H1 (cell line): ENCODE measurements at regions not wholly inside any gene's neighbourhood (a gene's known extent, or its start where the extent isn't known, plus 50 kb on each side); places are given as distances from the start of the nearest gene placed in this dataset.

Source experiments
- CTCF ChIA-PET: fragments of 300-600 bp; sonication (Branson Sonifier 250); formaldehyde crosslinking; loops from one replicate; lab custom pipeline; 2021; ENCODE audit not compliant: partially characterized antibody; lab: Charles Lee
- POLR2A ChIA-PET: fragments of 300-600 bp; sonication (Branson Sonifier 250); formaldehyde crosslinking; loops from one replicate; lab custom pipeline; 2021; ENCODE audit warnings: inconsistent platforms; ENCODE audit not compliant: partially characterized antibody; lab: Charles Lee
- DNase-seq, 2 experiments: peaks; one replicate each; pipeline versions ENCODE4 v3.0.0 to v3.0.0-alpha.2; 2010 to 2022; ENCODE audit warnings: low spot score in 2 of 2, low read depth in 1 of 2, mixed read lengths in 1 of 2
- FAIRE-seq: peaks from 2 replicates; lab custom pipeline; 2011; peaks lifted over from hg19 to GRCh38; lab: Jason Lieb, UNC
- H2AFZ ChIP-seq: 2 replicates; pipeline ENCODE4 v1.8.1; 2012; ENCODE audit warnings: low read length, inconsistent platforms
- H2AK5ac ChIP-seq: 2 replicates; pipeline ENCODE4 v1.6.1; 2013; ENCODE audit warnings: low read depth, low read length
- H2BK120ac ChIP-seq: replicated peaks from 2 replicates; pipeline ENCODE3; 2013; ENCODE audit warnings: low read depth, low read length, inconsistent platforms
- H2BK12ac ChIP-seq: 2 replicates; pipeline ENCODE4 v1.6.1; 2013; ENCODE audit warnings: low read depth, low read length
- H2BK15ac ChIP-seq: 2 replicates; pipeline ENCODE4 v1.6.1; 2013; ENCODE audit warnings: low read length
- H2BK20ac ChIP-seq: 2 replicates; pipeline ENCODE4 v1.6.1; 2013; ENCODE audit warnings: low read length
- H2BK5ac ChIP-seq: 2 replicates; pipeline ENCODE4 v1.6.1; 2013; ENCODE audit warnings: low read depth, low read length
- H3K14ac ChIP-seq: 2 replicates; pipeline ENCODE4 v1.6.1; 2013; ENCODE audit warnings: inconsistent platforms; ENCODE audit not compliant: insufficient read length
- H3K18ac ChIP-seq: 2 replicates; pipeline ENCODE4 v1.6.1; 2013; ENCODE audit warnings: low read length; ENCODE audit errors: extremely low read depth
- H3K23ac ChIP-seq: 2 replicates; pipeline ENCODE4 v1.6.1; 2013; ENCODE audit warnings: inconsistent platforms; ENCODE audit not compliant: insufficient read length
- H3K23me2 ChIP-seq: 2 replicates; pipeline ENCODE4 v1.6.1; 2013; ENCODE audit warnings: low read depth, low read length
- H3K27ac ChIP-seq: 2 replicates; pipeline ENCODE4 v1.6.1; 2011; ENCODE audit warnings: low read depth, low read length, inconsistent platforms
- H3K27me3 ChIP-seq, 4 experiments: replicated peaks in 1 of 4; 1 replicate in 1 of 4; 2 replicates in 3 of 4; pipeline versions ENCODE4 v1.6.1 to v1.8.1; 2011 to 2013; ENCODE audit warnings: low read length in 3 of 4, mild to moderate bottlenecking in 3 of 4, inconsistent platforms in 2 of 4, mixed read lengths in 2 of 4, moderate library complexity in 1 of 4; ENCODE audit not compliant: control insufficient read depth in 3 of 4, insufficient read depth in 3 of 4; ENCODE audit errors: extremely low read depth in 1 of 4
- H3K36me3 ChIP-seq, 4 experiments: 2 replicates each; pipeline versions ENCODE4 v1.6.1 to v1.8.1; 2011 to 2013; ENCODE audit warnings: mild to moderate bottlenecking in 4 of 4, low read length in 3 of 4, moderate library complexity in 2 of 4, control low read depth in 1 of 4, inconsistent platforms in 1 of 4; ENCODE audit not compliant: insufficient read depth in 4 of 4, control insufficient read depth in 2 of 4
- H3K4ac ChIP-seq: replicated peaks from 2 replicates; pipeline ENCODE3; 2013; ENCODE audit warnings: low read length, low read depth, mixed read lengths, inconsistent platforms; ENCODE audit not compliant: insufficient read length
- H3K4me1 ChIP-seq, 4 experiments: replicated peaks in 1 of 4; 1 replicate in 1 of 4; 2 replicates in 3 of 4; pipeline versions ENCODE4 v1.6.1 to v1.8.1; 2011 to 2013; ENCODE audit warnings: low read length in 3 of 4, inconsistent platforms in 2 of 4, mixed read lengths in 1 of 4; ENCODE audit not compliant: insufficient read depth in 4 of 4, control insufficient read depth in 3 of 4
- H3K4me2 ChIP-seq, 2 experiments: 2 replicates each; pipeline versions ENCODE4 v1.6.1 to v1.8.1; 2011 to 2013; ENCODE audit warnings: low read depth in 2 of 2, low read length in 2 of 2, control low read depth in 1 of 2, inconsistent platforms in 1 of 2, mild to moderate bottlenecking in 1 of 2; ENCODE audit not compliant: insufficient read depth in 1 of 2
- H3K4me3 ChIP-seq, 4 experiments: fragments of 200-600, 300-600 bp in 1 of 4; sonication (generic), shearing (Covaris generic), sonication (Bioruptor Twin) in 1 of 4; 2 replicates each; pipeline versions ENCODE4 v1.5.1 to v1.8.1; 2011 to 2016; ENCODE audit warnings: low read length in 4 of 4, low read depth in 3 of 4, control low read depth in 2 of 4, inconsistent platforms in 2 of 4, mild to moderate bottlenecking in 2 of 4, mixed read lengths in 1 of 4, moderate library complexity in 1 of 4; ENCODE audit not compliant: insufficient read depth in 2 of 4; ENCODE audit errors: extremely low read depth in 1 of 4
- H3K56ac ChIP-seq: replicated peaks from 2 replicates; pipeline ENCODE3; 2013; ENCODE audit warnings: low read depth, mild to moderate bottlenecking, mixed read lengths, low read length, inconsistent platforms; ENCODE audit not compliant: insufficient read length
- H3K79me1 ChIP-seq: 2 replicates; pipeline ENCODE4 v1.6.1; 2013; ENCODE audit warnings: low read depth, low read length, control low read depth
- H3K79me2 ChIP-seq, 2 experiments: 2 replicates each; pipeline versions ENCODE4 v1.6.1 to v1.8.1; 2012 to 2013; ENCODE audit warnings: low read length in 2 of 2, mild to moderate bottlenecking in 2 of 2, inconsistent platforms in 1 of 2; ENCODE audit not compliant: insufficient read depth in 2 of 2, control insufficient read depth in 1 of 2
- H3K9ac ChIP-seq, 4 experiments: replicated peaks in 1 of 4; 1 replicate in 1 of 4; 2 replicates in 3 of 4; pipeline versions ENCODE4 v1.6.1 to v1.8.1; 2011 to 2013; ENCODE audit warnings: low read depth in 3 of 4, low read length in 3 of 4, control low read depth in 2 of 4, mild to moderate bottlenecking in 2 of 4, moderate library complexity in 2 of 4, inconsistent platforms in 1 of 4; ENCODE audit errors: extremely low read depth in 1 of 4
- H3K9me3 ChIP-seq, 2 experiments: 2 replicates each; pipeline versions ENCODE4 v1.6.1 to v1.8.1; 2012 to 2013; ENCODE audit warnings: mild to moderate bottlenecking in 2 of 2, moderate library complexity in 2 of 2, control low read depth in 1 of 2, inconsistent platforms in 1 of 2, low read depth in 1 of 2, low read length in 1 of 2, mixed read lengths in 1 of 2; ENCODE audit not compliant: insufficient read depth in 2 of 2
- H4K20me1 ChIP-seq, 2 experiments: replicated peaks in 1 of 2; 2 replicates each; pipeline versions ENCODE3 to v1.8.1; 2011 to 2013; ENCODE audit warnings: inconsistent platforms in 2 of 2, low read length in 2 of 2, mild to moderate bottlenecking in 1 of 2; ENCODE audit not compliant: insufficient read depth in 2 of 2, control insufficient read depth in 1 of 2
- H4K5ac ChIP-seq: 2 replicates; pipeline ENCODE4 v1.6.1; 2013; ENCODE audit warnings: low read length, low read depth, mixed read lengths, inconsistent platforms; ENCODE audit not compliant: insufficient read length
- H4K8ac ChIP-seq: 2 replicates; pipeline ENCODE4 v1.8.0; 2013; ENCODE audit warnings: mild to moderate bottlenecking, moderate library complexity, low read length, inconsistent platforms; ENCODE audit not compliant: insufficient read depth; ENCODE audit errors: extremely low read depth
- H4K91ac ChIP-seq: replicated peaks from 2 replicates; pipeline ENCODE3; 2013; ENCODE audit warnings: low read length, mixed read lengths, inconsistent platforms; ENCODE audit not compliant: insufficient read length
- BRCA1 ChIP-seq: IDR thresholded peaks from 2 replicates; pipeline ENCODE4 v1.6.1; 2012; ENCODE audit warnings: low read depth, low read length, improper control_type of control experiment
- FOSL1 ChIP-seq: IDR thresholded peaks from 2 replicates; pipeline ENCODE4 v1.6.1; 2011; ENCODE audit warnings: mild to moderate bottlenecking, low read depth, low read length, moderate library complexity; ENCODE audit not compliant: insufficient read depth
- HDAC6 ChIP-seq: IDR thresholded peaks from one replicate; pipeline ENCODE4 v1.7.1; 2012; ENCODE audit warnings: low read depth, mild to moderate bottlenecking, inconsistent platforms, low read length, moderate library complexity
- JUN ChIP-seq: IDR thresholded peaks from 2 replicates; pipeline ENCODE4 v1.6.1; 2011; ENCODE audit warnings: low read depth, mild to moderate bottlenecking, improper control_type of control experiment, low read length
- JUND ChIP-seq: IDR thresholded peaks from 2 replicates; pipeline ENCODE4 v1.6.1; 2011; ENCODE audit warnings: mild to moderate bottlenecking, improper control_type of control experiment, low read length
- POLR2A ChIP-seq, 2 experiments: IDR thresholded peaks; 1 replicate in 1 of 2; 2 replicates in 1 of 2; pipeline ENCODE4 v1.6.1; 2011; ENCODE audit warnings: low read depth in 2 of 2, low read length in 2 of 2, mild to moderate bottlenecking in 2 of 2; ENCODE audit errors: control extremely low read depth in 1 of 2
- RBBP5 ChIP-seq: IDR thresholded peaks from 2 replicates; pipeline ENCODE4 v1.7.1; 2012; ENCODE audit warnings: low read depth, mild to moderate bottlenecking, inconsistent platforms, low read length, moderate library complexity, borderline replicate concordance
- SIX5 ChIP-seq: IDR thresholded peaks from 2 replicates; pipeline ENCODE4 v1.6.1; 2011; ENCODE audit warnings: mild to moderate bottlenecking, low read depth, low read length
- TEAD4 ChIP-seq: IDR thresholded peaks from 2 replicates; pipeline ENCODE4 v1.6.1; 2012; ENCODE audit warnings: low read depth, low read length, inconsistent platforms, mixed read lengths
- WGBS, 2 experiments: shearing (Covaris generic) in 1 of 2; methylation state at CpG; one replicate each; pipeline versions ENCODE4 v1.1.6 to v1.1.7; 2013 to 2015; ENCODE audit warnings: low lambda C conversion rate in 2 of 2, mixed read lengths in 2 of 2, inconsistent platforms in 1 of 2, low coverage in 1 of 2, missing lambda C conversion rate in 1 of 2; ENCODE audit not compliant: insufficient replicate concordance in 2 of 2, insufficient coverage in 1 of 2, insufficient read length in 1 of 2; ENCODE audit errors: extremely low coverage in 1 of 2, missing lambda C conversion rate in 1 of 2; 5-methylcytosine and 5-hydroxymethylcytosine counted together

DNA sequence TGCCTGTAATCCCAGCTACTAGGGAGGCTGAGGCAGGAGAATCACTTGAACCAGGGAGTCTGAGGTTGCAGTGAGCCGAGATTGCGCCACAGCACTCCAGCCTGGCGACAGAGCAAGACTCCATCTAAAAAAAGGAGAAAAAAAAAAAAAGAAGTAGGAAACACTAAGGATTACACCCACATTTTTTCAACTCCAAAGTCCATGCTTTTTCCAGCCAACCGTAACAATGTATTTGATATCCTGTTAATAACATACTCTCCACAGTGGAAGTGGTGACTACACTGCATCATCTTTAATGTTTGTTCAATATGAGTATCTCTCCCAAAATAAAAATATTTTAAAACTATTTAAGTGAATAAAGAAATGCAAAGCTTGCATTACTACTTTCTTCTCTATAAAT lies 481.6 kb upstream of the ACVR2A start:
- H4K91ac ChIP-seq, result no peak overlapping the region
- no peak overlapping the region for H3K4me2 ChIP-seq
- H3K18ac ChIP-seq, result no peak overlapping the region
- no peak overlapping the region for H2BK20ac ChIP-seq
- H3K9ac ChIP-seq, result no peak overlapping the region
- H2BK120ac ChIP-seq, result no peak overlapping the region
- H3K79me1 ChIP-seq, result no peaks in the 10 kb centered on the region
- TF ChIP-seq JUND (no peak), TEAD4 (no peak), FOSL1 (no peak), SIX5 (no peak), BRCA1 (no peak), JUN (no peak), HDAC6 (no peak), RBBP5 (no peak), POLR2A (IDR thresholded peaks at IDR 0.05; ENCODE audit: control extremely low read depth in 1 of 2, low read depth in 2 of 2, low read length in 2 of 2) (no peak)
- H2BK5ac ChIP-seq, result no peak overlapping the region
- CTCF ChIA-PET, result interaction anchor here (0.6 kb wide), 1 partner anchor 15 kb away, joined by 4 read pairs; no protein-coding TSS in a partner anchor
- H3K4me1 ChIP-seq, result peaks cover 0 to 2% (median 0%) of the 10 kb centered on the region in 4 experiments; a peak in 1 of 7 replicates
- no peaks in the 10 kb centered on the region for H4K20me1 ChIP-seq
- H3K9me3 ChIP-seq, result no peaks in the 10 kb centered on the region
- no peak overlapping the region for H3K4me3 ChIP-seq
- H3K36me3 ChIP-seq, result no peaks in the 10 kb centered on the region
- no peak overlapping the region for H3K56ac ChIP-seq
- DNase-seq, result no peak
- no peak overlapping the region for H3K23ac ChIP-seq
- POLR2A ChIA-PET, result no interaction called here
- no peaks in the 10 kb centered on the region for H3K23me2 ChIP-seq
- H4K5ac ChIP-seq, result no peak overlapping the region
- H3K79me2 ChIP-seq, result no peaks in the 10 kb centered on the region
- no peak overlapping the region for H3K14ac ChIP-seq
- H3K27me3 ChIP-seq, result no peaks in the 10 kb centered on the region
- no peak overlapping the region for H4K8ac ChIP-seq
- no peak overlapping the region for H2BK15ac ChIP-seq
- no peak overlapping the region for H3K27ac ChIP-seq
- no peak overlapping the region for H3K4ac ChIP-seq
- H2BK12ac ChIP-seq, result no peak overlapping the region
- WGBS, 2 experiments, result 96% methylated on average over 4 of the region's 4 CpGs; no CpG with 5 or more reads in 1 of the 2 experiments
- H2AK5ac ChIP-seq, result no peak overlapping the region
- no peak for FAIRE-seq
- no peak overlapping the region for H2AFZ ChIP-seq
